ENCODE measurements at regions not wholly inside any gene's neighbourhood (a gene's known extent, or its start where the extent isn't known, plus 50 kb on each side); places are given as distances from the start of the nearest gene placed in this dataset.

DNA sequence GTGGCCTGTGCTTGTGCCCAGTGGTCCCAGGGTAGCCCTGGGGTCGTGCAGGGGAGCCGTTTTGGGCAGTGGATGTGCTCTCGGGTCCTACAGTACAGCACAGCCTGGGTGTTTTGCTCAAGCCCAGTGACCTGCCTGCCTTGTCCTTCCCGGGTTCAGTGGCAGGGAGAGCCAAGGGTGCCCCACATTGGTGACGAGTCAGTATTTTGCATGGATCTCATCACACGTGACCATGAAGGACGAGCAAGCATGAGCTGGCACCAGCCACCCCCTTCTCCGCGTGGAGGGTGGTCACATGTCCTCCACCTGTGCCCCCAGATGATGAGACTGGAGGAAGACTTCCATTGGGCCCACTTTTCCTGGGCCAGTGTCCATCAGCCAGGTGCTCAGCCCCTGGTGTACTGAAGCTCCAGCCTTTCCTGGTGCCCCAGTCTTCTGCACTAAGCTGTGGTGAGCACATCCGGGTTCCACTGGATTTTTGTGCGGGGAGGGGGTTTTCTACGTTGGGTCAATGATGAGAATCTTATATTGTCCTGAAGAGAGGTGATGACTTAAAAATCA lies 197.5 kb downstream of the UBE3A start:
- Histone ChIP-seq H3K4me3 (ENCODE audit: low read depth, low read length) (no peak overlapping the region), H3K27ac (no peak overlapping the region), H3K36me3 (no peaks in the 10 kb centered on the region), H3K9me3 (ENCODE audit: severe bottlenecking) (peaks cover 11% of the 10 kb centered on the region), H3K27me3 (ENCODE audit: insufficient read depth, low read depth, severe bottlenecking) (peaks cover 71% of the 10 kb centered on the region)
- TF ChIP-seq, protein P1, sequence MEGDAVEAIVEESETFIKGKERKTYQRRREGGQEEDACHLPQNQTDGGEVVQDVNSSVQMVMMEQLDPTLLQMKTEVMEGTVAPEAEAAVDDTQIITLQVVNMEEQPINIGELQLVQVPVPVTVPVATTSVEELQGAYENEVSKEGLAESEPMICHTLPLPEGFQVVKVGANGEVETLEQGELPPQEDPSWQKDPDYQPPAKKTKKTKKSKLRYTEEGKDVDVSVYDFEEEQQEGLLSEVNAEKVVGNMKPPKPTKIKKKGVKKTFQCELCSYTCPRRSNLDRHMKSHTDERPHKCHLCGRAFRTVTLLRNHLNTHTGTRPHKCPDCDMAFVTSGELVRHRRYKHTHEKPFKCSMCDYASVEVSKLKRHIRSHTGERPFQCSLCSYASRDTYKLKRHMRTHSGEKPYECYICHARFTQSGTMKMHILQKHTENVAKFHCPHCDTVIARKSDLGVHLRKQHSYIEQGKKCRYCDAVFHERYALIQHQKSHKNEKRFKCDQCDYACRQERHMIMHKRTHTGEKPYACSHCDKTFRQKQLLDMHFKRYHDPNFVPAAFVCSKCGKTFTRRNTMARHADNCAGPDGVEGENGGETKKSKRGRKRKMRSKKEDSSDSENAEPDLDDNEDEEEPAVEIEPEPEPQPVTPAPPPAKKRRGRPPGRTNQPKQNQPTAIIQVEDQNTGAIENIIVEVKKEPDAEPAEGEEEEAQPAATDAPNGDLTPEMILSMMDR (IDR thresholded peaks at IDR 0.05; ENCODE audit: low read depth, low read length): no peak
- peak; percentile 1 for DNase-seq

DNA sequence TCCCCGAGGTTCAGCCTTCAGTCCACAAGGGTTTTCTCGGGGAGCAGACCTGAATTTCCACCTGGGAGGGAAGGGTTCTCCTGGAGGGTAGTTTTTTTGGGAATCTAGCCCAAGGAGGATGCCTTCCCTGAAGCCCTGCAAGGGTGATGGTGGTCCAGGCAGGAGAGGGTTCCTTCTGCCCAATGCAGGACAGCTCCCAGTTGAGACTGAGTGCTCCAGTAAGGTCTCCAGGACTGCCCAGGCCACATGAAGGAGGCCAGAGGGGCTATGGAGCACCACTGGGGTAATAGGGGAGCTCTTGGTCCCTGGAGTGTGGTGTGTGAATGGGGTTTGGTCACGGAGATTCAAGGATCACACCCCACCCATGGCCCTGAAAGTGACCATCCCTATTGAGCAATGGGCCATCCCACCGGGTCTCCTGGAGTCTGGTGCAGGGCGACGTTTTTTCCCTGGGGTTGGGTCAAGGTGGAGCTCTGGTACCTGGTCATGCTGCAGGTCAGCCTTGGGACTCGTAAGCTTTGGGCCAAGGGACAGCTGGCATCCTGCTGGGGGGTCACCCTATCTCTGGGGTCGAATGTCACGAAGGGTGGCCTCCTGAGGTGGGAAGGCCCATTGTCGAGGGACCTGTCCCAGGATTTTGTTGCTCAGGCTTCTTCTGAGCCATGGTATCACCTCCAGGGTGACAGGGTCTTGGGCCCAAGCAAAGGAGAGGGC lies 196.5 kb downstream of the UBE3A start:
- Histone ChIP-seq H3K36me3 (no peaks in the 10 kb centered on the region), H3K27ac (no peak overlapping the region), H3K27me3 (ENCODE audit: insufficient read depth, low read depth, severe bottlenecking) (peaks cover 73% of the 10 kb centered on the region), H3K4me3 (ENCODE audit: low read depth, low read length) (no peak overlapping the region), H3K9me3 (ENCODE audit: severe bottlenecking) (peaks cover 8% of the 10 kb centered on the region)
- peak; percentile 1 for DNase-seq
- TF ChIP-seq, protein P1 (IDR thresholded peaks at IDR 0.05; ENCODE audit: low read depth, low read length): no peak

DNA sequence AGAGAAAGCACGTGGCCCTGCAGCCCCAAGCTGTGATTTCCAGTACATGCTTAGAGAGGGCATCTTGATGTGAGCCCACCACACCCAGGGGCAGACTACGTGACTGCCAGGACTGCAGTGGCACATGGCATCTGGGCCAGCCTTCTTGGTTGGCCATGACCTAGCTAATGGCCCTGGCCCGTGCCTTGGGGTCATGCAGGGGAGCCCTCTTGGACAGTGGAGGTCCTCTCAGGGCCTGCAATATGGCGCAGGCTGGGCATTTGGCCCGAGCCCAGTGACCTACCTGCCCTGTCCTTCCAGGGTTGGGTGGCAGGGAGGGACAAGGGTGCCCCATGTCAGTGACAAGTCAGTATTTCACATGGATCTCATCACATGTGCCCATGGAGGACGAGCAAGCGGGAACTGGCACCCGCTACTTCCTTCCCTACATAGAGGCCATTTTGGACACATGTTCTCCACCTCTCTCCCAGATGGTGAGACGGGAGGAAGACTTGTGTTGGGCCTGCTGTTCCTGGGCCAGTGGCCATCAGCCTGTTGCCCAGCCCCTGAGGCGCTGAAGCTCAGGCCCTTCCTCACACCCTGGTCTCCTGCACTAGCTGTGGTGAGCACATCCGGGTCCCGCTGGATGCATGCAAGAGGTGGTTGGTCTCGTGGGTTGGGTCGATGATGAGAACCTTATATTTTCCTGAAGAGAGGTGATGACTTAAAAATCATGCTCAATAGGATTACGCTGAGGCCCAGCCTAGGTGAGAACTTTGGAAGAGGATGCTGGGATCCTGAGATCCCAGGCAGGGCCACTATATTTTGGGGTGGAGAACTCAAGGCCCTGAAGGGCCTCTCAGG lies 195.6 kb downstream of the UBE3A start:
- DNase-seq: no peak
- Histone ChIP-seq H3K27ac (no peak overlapping the region), H3K9me3 (ENCODE audit: severe bottlenecking) (peaks cover 6% of the 10 kb centered on the region), H3K4me3 (ENCODE audit: low read depth, low read length) (no peak overlapping the region), H3K27me3 (ENCODE audit: insufficient read depth, low read depth, severe bottlenecking) (peaks cover 67% of the 10 kb centered on the region), H3K36me3 (no peaks in the 10 kb centered on the region)
- TF ChIP-seq, protein P1 (IDR thresholded peaks at IDR 0.05; ENCODE audit: low read depth, low read length): no peak

DNA sequence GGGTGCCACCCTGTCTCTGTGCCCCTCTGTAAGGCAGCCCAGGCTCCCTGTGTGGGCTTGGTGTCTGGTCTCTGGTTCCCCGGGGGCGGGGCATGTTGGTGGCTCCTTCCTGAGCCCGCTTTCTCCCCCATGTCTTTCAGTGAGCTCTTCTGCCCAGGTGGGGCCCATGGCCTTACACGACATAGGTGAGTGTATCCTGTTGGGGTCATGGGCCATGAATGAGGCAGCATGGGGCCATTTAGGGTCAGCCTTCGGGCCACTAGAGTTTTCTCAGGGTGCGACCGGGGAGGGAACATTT lies 195.1 kb downstream of the UBE3A start:
- Histone ChIP-seq H3K27me3 (ENCODE audit: insufficient read depth, low read depth, severe bottlenecking) (peaks cover 68% of the 10 kb centered on the region), H3K9me3 (ENCODE audit: severe bottlenecking) (peaks cover 5% of the 10 kb centered on the region), H3K36me3 (no peaks in the 10 kb centered on the region), H3K4me3 (ENCODE audit: low read depth, low read length) (no peak overlapping the region), H3K27ac (no peak overlapping the region)
- DNase-seq: peak; percentile 2
- TF ChIP-seq, protein P1 (IDR thresholded peaks at IDR 0.05; ENCODE audit: low read depth, low read length): no peak

DNA sequence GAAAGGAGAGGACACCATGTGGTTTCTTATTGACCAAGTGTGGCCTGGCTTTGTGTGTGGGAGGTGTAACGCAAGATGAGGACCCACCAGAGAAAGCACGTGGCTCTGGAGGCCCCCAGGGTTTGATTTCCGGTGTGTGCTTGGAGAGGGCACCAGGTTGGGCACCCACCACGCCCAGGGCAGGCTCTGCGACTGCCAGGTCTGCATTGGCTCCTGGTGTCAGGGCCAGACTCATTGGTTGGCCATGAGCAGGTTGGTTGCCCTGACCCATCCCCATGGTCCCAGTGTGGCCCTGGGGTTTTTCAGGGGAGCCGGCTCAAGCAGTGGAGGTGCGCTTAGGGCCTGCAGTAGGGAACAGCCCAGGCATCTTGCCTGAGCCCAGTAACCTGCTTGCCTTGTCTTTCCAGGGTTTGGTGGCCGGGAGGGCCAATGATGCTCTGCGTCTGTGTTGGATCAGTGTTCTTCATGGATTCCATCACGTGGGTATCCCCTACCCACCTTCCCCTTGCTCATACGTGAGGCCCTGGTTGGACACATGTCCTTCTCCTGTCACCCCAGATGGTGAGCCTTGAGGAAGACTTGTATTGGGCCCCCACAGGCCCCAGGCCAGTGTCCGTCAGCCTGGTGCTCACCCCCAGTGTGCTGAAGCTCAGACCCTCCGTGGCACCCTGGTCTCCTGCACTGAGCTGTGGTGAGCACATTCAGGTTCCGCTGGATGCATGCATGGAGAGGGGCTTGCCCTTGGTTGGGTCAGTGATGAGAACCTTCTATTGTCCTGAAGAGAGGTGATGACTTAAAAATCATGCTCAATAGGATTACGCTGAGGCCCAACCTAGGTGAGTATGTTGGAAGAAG lies 193.9 kb downstream of the UBE3A start:
- TF ChIP-seq, protein P1 (IDR thresholded peaks at IDR 0.05; ENCODE audit: low read depth, low read length): no peak
- Histone ChIP-seq H3K36me3 (no peaks in the 10 kb centered on the region), H3K27ac (no peak overlapping the region), H3K27me3 (ENCODE audit: insufficient read depth, low read depth, severe bottlenecking) (peaks cover 68% of the 10 kb centered on the region), H3K9me3 (ENCODE audit: severe bottlenecking) (peaks cover 5% of the 10 kb centered on the region), H3K4me3 (ENCODE audit: low read depth, low read length) (no peak overlapping the region)
- peak; percentile 2 for DNase-seq
